Kidney glomerular epithelial cell (primary cell): ENCODE measurements at regions not wholly inside any gene's neighbourhood (a gene's known extent, or its start where the extent isn't known, plus 50 kb on each side); places are given as distances from the start of the nearest gene placed in this dataset.

Source experiments
- DNase-seq: peaks from one replicate; lab custom pipeline; 2025; lab: John Stamatoyannopoulos, UW

DNA sequence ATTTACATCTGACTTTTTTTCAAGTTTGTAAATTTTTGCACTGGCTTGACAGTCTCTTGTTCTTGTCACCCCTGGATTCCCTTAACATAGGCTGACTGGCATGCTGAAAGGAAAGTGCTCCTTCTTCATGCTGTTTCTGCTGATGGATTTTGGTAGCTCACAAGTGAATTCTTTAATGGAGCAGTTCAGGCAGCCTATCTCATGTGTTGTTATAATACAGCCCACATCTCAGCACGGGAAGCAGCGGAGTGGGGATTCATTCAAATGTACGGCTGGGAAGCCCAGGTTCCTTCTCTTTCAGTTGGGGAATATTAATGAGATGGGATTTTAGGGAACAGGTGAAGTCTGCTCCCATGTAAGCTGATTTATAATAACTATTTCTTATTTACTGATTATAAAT lies 142.8 kb downstream of the CD8B2 start:
- no peak for DNase-seq

DNA sequence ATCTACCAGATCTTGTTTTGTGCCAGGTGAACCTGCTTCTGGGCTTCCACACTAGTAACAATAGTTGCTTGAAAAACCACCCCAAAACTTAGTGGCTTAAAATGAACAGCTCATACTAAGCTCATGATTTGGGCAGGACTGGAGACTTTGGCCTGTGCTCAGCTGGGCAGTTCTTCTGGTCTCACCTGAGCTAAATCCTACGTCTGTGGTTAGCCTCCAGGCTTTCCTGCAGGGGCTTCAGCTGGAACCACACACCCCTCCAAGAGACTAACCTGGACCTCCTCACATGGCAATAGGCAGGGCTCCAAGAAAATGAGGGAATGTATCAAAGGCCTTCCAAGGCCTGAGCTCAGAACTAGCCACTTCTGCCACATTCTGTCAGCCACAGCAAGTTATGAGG lies 144.1 kb downstream of the CD8B2 start:
- no peak for DNase-seq

DNA sequence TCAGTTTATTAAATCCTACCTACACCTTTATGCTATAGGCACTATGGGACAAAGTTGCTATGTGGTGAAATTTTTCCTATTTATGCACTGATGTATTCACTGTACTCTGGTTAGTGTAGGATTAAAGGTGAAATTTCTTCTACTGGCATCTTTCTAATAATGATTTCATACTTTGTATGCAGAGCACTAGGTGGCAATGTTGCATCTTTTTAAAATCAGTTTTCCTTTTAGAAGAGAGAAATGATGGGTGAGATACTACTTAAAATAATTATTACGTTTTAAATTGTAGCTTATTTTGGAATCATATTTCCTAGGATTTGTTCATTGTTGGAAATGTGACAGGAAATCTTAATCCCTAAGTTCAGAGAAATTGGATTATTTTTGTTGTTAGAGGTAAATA lies 150.9 kb downstream of the CD8B2 start:
- DNase-seq, result peak; percentile 10

DNA sequence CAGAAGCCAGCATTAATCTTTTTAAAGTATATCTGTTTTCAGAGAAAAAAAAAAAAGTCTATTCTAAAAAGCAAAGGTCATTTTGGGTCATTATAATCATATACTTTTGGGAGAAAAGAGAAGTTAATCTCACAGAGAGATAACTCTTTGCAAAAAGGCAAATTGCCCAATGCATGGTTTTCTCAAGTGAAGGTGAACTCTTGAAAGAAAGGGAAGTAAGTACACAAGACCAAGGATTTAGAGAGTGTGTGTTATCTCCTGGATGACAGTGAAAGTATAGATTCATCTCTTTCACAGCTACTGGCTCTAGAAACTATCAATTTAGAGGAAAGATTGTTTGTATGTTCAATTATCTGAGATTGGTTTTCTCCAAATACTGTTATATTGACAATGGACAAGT lies 151.4 kb downstream of the CD8B2 start:
- DNase-seq, result no peak

DNA sequence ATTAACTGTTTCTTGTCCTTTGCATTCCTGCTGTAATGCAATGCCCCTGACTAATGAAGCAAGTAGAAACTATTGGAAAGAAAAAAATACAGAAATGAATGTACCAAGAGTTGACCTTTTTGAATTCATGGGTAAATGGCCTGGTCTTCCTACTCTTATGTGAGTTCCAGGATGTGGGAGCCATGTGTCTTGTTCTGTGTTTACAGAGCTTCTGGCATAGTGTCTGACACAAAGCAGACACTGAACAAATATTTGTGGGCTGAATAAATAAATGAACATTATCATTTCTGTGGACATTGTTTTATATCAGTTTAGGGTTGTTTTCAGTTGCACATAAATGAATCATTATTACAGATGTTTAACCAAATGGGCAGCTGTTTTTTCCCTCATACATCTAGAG lies 155.5 kb downstream of the CD8B2 start:
- DNase-seq, result no peak

DNA sequence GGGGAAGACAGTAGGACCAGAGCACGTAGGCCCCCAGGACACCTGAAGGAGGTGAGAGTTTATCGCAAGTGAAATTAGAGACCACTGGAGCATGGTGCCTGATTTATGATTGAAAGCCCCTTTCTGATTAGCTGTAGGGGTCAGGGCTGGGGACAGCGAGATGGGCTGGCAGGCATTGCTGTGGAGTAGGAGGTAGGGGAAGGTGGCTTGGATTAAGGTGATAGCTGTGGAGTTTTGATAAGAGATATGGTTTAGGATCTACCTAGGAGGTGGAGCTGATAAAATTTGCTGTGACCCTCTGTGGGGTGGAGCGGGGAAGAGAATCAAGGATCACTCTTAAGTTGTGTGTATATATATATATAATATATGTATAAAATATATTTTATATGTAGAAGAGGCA lies 157.5 kb downstream of the CD8B2 start:
- no peak for DNase-seq

DNA sequence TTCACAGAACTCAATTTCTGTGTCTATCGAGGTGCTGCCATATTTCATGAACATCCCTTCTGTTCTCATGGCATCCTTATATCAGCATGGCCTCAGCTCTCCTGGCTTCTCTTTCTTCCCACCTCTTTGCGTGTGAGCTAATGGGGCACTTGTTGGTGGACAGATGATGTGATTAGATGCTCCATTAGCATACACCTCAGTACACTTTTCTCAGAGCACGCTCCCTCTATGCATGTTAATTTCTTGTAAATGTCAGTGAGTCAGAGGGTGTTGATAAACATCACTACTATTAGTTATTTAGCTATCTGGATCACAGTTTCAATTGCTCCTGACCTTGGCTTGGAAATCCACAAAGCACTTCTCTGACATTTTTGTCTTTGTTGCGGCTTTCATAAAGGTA lies 159.4 kb downstream of the CD8B2 start:
- DNase-seq, result no peak

DNA sequence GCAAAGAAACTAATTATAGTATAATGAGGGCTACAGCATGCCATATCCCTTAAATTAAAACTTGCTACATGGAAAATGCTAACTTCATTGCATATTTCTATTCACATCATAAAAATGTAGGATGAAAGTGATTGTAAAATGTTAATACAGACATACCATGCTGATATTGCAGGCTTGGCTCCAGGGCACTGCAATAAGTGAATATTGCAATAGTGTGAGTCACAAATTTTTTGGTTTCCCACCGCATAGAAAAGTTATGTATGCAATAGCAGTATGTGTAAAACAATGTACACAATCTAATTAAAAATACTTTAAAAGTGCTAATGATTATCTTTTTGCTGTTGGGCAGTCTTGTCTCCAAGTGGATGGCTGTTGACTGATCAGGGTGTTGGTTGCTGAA lies 162.1 kb downstream of the CD8B2 start:
- no peak for DNase-seq

DNA sequence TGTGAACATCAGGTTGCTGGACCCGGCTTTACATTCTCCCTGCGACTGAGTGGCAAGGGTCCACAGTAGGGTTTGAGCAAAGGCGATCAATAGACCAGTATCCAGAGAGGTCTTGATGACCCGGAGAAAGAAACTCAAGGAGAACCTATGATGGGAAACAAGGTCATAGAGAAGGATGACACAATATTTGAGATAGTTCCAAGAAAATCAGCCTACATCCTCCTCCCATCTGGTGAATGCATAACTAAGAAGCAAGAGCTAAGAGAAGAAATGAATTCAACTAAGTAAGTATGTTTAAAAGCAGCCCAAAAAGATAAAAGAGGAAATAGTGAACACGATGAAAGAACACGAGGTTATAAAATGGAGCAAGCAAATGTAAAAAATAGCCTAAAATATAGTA lies 166.3 kb downstream of the CD8B2 start:
- no peak for DNase-seq

DNA sequence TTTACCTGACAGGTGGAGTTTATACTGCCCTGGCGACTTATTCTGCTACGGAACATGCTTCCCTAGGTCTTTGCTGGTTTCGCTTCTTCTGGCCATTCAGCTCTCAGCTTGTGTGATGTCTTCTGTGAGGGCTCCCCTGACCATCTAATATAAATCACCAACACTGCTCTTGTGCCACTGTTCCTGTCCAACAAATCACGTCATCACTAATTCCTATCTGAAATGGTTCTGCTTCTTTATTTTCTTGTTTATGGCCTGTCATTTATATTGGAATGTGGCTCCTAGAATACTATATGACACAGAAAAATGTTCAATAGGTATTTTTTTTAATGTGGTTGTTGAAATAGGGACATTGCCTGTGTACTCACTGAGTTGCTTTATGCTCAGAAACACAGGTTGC lies 171.5 kb downstream of the CD8B2 start:
- no peak for DNase-seq

DNA sequence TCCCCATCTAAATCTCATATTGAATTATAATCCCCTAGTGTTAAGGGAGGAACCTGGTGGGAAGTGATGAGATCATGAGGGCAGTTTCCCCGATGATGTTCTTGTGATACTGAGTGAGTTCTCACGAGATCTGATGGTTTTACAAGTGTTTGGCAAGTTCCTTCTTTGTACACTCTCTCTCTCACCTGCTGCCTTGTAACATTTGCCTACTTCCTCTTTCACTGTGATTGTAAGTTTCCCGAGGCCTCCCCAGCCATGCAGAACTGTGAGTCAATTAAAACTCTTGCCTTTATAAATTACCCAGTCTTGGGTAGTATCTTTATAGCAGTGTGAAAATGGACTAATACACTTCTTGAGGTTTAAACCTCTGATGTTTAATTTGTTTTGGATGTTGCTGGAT lies 177.5 kb downstream of the CD8B2 start:
- no peak for DNase-seq

DNA sequence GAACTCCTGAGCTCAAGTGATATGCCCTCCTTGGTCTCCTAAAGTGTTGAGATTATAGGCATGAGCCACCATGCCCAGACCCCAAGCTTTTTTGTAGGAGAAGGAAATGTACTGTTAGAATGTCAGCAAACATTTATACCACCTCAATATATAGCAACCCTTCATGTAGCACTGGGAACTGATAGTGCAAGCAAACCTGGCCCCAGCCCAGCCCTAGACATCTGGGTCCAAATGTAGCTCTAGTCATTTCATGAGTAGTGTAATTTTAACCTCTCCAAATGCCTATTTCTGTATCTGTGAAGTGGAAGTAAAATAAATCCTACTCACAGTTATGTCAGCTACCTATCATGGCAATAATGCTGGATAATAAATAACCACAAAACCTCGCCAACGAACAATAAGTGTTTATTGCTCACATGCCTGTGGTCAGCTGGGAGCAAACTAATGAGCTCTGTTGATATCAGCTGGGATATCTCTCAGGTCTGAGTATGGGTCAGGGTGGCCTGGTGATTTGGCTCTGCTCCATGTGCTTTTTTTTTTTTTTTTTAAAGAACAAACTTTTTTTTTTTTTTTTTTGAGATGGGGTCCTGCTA lies 180.4 kb downstream of the CD8B2 start:
- DNase-seq, result no peak

DNA sequence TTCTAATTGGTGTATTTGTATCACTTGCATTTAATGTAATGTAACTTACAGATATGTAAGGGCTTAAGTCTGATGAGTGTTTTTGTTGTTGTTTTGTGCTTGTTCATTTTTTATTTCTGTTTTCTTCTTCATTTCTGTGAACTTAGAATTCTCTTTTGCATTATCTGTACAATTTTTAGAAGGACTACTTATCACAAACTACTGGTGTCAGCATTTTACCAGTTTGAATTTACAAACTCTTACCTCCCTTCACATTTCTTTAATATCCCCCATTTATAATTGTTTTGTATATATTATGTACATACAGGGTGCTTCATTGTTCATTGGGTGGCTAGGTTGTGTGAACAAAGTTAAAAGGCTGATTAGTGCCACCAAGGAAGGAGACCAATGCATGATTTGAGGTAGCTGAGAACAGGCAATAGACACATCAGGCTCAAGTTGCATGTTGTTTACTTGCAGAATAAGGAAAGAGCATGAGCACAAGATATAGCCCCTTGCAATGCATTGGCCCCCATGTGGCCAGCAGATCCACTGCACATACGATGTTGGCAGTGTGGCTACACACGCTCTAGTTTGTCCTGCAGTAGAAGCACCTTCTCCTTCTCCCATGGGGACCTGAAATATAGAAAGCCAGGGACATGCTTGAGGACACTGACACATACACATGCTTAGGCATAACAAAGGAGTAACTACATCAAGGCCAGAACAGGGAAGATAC lies 198.2 kb downstream of the CD8B2 start:
- DNase-seq, result no peak

DNA sequence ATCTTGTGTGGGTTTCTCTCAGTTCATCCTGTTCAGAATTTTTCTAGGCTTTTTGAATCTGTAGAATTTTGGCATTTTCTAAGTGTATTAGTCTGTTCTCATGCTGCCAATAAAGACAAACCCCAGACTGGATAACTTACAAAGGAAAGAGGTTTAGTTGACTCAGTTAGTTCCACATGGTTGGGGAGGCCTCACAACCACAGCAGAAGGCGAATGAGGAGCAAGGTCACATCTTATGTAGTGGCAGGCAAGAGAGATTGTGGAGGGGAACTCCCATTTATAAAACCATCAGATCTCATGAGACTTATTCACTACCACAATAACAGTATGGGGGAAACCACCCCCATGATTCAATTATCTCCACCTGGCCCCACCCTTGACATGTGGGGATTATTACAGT lies 199.2 kb downstream of the ST6GAL2 start:
- DNase-seq, result no peak

DNA sequence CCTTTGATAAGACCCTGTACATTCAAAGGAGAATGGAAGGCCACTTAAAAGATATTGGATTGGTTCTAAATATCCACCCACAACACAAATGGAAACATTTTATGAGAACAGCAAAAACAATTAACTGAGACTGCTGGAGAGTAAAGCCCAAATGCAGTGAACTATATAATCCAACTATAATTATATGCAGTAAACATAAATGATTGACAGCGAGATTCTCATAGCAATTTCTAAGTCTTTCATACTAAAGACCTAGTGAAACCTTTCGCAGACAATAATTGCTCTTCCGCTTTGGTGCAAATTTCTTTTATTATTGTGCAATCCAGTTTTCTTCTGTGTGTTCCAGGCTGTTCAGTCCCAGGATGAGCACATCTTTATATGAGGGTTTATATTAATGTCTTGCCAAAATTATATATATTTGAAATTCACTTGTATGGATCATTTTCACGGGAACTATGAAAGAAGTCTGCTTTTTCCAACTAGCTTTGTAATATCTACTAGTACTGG lies 190.9 kb downstream of the ST6GAL2 start:
- DNase-seq, result no peak

DNA sequence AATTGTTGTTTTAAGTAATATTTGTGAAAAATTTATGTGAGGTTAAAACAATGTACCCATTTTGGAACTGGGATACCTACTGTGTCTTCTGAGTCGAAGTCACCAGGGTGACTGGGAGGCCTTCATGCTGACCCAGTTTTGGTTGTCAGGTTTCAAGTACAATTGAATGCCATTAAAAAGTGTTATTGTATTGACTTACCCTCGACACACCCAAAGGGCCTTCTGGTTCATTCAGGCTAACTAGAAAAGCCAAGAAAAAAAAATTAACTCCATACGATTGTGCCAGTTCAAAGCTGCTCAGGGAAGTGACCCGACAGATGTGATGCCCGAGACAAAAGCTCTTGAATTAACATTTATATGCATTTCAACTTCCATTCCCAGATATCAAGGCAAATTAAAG lies 190.0 kb downstream of the ST6GAL2 start:
- no peak for DNase-seq

DNA sequence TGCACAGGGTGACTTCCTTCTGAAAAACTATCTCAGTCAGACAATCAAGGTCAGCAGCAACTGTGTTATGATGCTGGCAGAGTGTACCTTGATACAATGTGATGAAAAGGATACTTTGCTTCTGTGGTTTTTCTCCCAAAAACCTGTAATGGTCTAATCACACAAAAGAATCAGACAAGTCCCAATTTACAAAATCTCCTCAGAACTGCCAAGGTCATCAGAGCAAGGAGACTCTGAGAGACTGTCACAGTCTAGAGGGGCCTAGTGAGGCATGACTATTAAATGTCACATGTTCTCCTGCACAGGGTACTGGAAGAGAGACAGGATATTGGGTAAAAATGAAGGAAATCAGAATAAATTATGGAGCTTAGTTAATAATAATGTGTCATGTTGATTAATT lies 185.4 kb downstream of the ST6GAL2 start:
- DNase-seq, result no peak

DNA sequence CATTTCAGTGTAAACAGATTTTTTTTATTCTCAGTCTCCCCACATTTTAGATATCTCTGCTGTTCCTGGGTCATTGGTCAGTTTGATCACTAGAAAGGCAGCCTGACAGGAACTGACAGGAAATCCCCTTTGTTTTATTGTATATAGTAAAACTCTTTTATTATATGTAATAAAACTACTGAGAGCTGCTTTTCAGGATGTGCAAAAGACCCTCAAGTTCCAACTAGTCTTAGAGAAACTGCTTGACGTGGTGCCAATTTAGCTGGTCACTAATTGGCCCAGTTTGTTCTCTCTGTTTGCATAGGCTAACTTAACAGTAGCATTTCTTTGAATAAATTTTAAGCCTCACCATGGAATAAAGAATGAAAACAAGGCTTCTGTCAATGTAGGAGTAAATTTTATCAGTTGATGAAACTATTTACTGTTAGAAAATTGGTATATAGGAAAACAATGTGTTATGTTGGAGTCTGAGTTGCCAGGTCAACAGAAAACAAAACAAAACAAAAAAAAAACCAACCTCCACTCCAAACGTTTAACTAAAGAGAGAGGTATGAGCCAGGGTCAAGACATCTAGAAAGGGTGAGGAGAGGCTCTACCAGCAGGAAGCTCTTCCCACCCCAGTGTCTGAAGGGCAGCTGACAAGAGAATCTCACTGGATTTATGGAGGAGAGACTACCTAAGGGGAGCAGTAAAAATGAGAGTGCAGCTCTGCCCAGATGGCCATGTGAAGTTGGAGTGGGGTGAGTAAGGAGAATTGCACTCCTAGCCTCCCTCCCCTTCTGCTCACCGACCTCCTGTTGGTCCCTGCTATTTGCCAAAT lies 184.6 kb downstream of the ST6GAL2 start:
- DNase-seq, result no peak

DNA sequence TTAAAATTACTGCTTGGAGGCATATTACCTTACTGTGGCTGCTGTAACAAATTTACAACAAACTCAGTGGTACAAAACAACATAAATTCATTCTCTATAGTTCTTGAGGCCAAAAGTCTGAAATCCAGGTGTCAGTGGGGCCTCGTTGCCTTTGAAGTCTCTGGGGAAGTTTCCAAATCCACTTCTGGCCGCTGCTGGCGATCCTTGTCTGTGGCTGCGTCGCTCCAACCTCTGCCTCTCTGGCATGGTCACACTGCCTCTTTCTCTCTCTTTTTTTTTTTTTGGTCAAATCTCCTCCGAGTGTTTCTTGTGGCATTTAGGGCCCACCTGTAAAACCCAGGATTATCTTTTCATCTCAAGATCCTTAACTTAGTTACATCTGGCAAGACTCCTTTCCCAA lies 182.8 kb downstream of the ST6GAL2 start:
- no peak for DNase-seq

DNA sequence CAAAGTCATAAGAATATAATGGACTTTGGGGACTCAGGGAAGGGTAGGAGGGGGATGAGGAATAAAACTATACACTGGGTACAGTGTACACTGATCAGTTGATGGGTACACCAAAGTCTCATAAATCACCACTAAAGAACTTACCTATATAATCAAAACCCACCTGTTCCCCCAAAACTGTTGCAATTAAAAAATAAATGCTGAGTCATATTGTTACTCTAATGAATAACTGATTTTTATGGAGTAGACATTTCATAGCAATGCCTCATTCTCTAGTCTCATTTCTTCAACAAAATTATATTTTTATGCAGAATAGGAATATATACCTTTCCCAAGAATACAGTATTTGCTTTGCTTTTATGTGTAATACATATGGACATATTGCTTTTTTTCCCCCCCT lies 181.2 kb downstream of the ST6GAL2 start:
- DNase-seq, result no peak

DNA sequence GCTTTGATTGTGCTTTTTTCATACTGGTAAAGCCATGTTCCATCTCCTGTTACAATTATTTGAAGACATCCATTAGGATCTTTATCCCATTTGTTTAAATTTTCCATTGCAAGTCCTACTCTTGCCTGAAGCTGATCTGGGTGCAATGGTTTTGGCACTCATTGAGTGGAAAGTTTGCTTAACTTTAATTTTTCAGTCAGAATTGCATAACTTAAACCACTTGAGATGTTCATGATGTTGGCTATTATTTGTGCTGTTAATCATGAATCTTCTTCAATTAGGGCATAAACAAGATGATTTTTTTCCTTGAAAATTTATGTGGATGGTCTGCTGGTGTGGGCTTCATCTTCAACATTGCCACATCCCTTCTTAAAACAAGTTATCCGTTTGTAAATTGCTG lies 180.1 kb downstream of the ST6GAL2 start:
- no peak for DNase-seq

DNA sequence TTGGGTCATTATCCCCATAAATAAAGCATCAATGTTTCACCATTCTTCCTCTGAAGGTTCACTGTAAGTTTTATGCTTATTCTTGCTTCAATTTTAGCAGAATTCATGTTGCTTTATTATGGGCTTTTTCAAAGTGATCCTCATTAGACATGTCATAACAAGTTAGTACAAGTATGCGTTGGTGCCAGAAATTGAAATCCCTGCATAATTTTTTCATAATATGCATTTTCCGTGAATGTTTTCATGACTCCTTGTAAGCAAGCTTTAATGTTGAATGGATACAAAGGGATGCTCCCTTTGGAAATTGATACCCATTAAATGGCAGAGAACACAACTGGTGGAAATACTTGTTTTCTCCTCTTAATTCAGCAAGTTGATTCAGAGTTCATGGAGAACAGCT lies 179.7 kb downstream of the ST6GAL2 start:
- DNase-seq, result no peak

DNA sequence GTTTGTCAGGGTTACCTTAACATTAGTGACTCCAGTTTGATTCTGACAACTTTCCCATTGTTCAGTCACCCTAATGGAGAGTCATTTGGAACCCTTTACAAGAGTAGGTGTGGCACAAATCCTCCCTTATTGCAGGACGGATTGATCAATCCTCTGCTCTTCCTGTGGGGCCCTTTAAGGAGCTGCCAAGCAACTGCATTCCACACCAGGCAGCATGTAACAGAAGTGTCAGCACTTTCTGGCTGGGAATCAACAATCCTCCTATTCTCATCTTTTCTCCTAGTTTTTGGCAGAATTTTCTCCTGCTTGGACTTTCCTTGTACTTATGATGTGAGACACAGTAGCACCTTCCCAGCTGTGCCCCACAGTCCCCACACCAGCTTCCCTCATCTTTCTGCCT lies 177.8 kb downstream of the ST6GAL2 start:
- no peak for DNase-seq
